ENCODE measurements at regions not wholly inside any gene's neighbourhood (a gene's known extent, or its start where the extent isn't known, plus 50 kb on each side); places are given as distances from the start of the nearest gene placed in this dataset.

DNA sequence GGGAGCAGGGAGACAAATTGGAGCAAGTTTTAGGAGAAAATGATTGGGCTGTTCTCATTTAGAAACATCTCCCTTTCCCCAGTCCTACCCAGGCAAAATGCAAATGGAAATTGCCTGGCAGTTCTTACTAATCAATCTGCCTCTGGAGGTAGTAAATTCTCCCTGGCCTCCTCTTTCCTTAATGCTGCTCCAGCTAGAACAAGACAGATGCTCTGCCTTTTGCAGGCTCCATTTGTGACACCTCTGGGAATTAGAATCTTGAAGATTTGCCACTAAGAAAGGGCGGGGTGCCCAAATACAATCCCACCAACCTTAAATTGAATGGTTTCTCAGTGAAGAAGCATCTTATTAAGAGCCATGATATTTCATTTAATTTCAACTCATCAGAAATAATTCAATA lies 377.7 kb upstream of the CDH11 start:
- TF ChIP-seq CTCF (IDR thresholded peaks at IDR 0.05; ENCODE audit: poor library complexity) (no peak), EZH2phosphoT487 (IDR thresholded peaks at IDR 0.05; ENCODE audit: low read depth, severe bottlenecking, unreplicated experiment) (no peak)
